ENCODE measurements at regions not wholly inside any gene's neighbourhood (a gene's known extent, or its start where the extent isn't known, plus 50 kb on each side); places are given as distances from the start of the nearest gene placed in this dataset.

- H3K27ac ChIP-seq: no peak overlapping the region
- no peak for DNase-seq (ENCODE audit: low spot score)
- no peaks in the 10 kb centered on the region for H3K36me3 Mint-ChIP-seq
- no peaks in the 10 kb centered on the region for H4K20me1 ChIP-seq (ENCODE audit: low read depth)
- H3K9me3 Mint-ChIP-seq: peaks cover 7% of the 10 kb centered on the region
- no peak overlapping the region for H3K9ac ChIP-seq
- H3K9me3 ChIP-seq (ENCODE audit: low read depth): no peaks in the 10 kb centered on the region
- H3K27me3 Mint-ChIP-seq (ENCODE audit: insufficient read depth, low read depth): peaks cover 5% of the 10 kb centered on the region
- no peaks in the 10 kb centered on the region for H3K79me2 ChIP-seq (ENCODE audit: low read depth)
- no peaks in the 10 kb centered on the region for H3K36me3 ChIP-seq
- H3K4me1 ChIP-seq: no peaks in the 10 kb centered on the region
- no peak overlapping the region for H2AFZ ChIP-seq (replicated peaks)
- no peak overlapping the region for H3K4me3 Mint-ChIP-seq
- no peak overlapping the region for H3K4me3 ChIP-seq
- TF ChIP-seq EZH2phosphoT487 (IDR thresholded peaks at IDR 0.05) (no peak), EZH2 (IDR thresholded peaks at IDR 0.05) (no peak), CTCF (IDR thresholded peaks at IDR 0.05) (no peak)
- H3K4me2 ChIP-seq: no peak overlapping the region
- no peaks in the 10 kb centered on the region for H3F3A ChIP-seq (ENCODE audit: low read depth)
- no peaks in the 10 kb centered on the region for H3K27me3 ChIP-seq
- H3K27ac Mint-ChIP-seq: no peak overlapping the region
- peaks cover 13% of the 10 kb centered on the region for H3K4me1 Mint-ChIP-seq
Observed at GRCh38 chr2:173468266-173468793, 113.7 kb downstream of the CDCA7 start.

- no peaks in the 10 kb centered on the region for H3K4me1 ChIP-seq
- Mint-ChIP-seq H3K4me1 (peaks cover 2% of the 10 kb centered on the region), H3K4me3 (no peak overlapping the region), H3K27ac (peak overlapping the region; percentile 17), H3K27me3 (ENCODE audit: insufficient read depth, low read depth) (peaks cover 5% of the 10 kb centered on the region), H3K9me3 (peaks cover 7% of the 10 kb centered on the region), H3K36me3 (no peaks in the 10 kb centered on the region)
- no peak overlapping the region for H3K4me3 ChIP-seq
- H3K27ac ChIP-seq: no peak overlapping the region
- TF ChIP-seq EZH2 (IDR thresholded peaks at IDR 0.05): no peak
- TF ChIP-seq CTCF (IDR thresholded peaks at IDR 0.05): no peak
- TF ChIP-seq EZH2phosphoT487 (IDR thresholded peaks at IDR 0.05): no peak
- H3K9ac ChIP-seq: no peak overlapping the region
- no peaks in the 10 kb centered on the region for H4K20me1 ChIP-seq (ENCODE audit: low read depth)
- DNase-seq (ENCODE audit: low spot score): no peak
- no peak overlapping the region for H2AFZ ChIP-seq (replicated peaks)
- no peaks in the 10 kb centered on the region for H3K36me3 ChIP-seq
- no peaks in the 10 kb centered on the region for H3K9me3 ChIP-seq (ENCODE audit: low read depth)
- no peaks in the 10 kb centered on the region for H3F3A ChIP-seq (ENCODE audit: low read depth)
- no peaks in the 10 kb centered on the region for H3K79me2 ChIP-seq (ENCODE audit: low read depth)
- no peak overlapping the region for H3K4me2 ChIP-seq
- no peaks in the 10 kb centered on the region for H3K27me3 ChIP-seq
Observed at GRCh38 chr2:173472112-173472511, 117.4 kb downstream of the CDCA7 start.

DNA sequence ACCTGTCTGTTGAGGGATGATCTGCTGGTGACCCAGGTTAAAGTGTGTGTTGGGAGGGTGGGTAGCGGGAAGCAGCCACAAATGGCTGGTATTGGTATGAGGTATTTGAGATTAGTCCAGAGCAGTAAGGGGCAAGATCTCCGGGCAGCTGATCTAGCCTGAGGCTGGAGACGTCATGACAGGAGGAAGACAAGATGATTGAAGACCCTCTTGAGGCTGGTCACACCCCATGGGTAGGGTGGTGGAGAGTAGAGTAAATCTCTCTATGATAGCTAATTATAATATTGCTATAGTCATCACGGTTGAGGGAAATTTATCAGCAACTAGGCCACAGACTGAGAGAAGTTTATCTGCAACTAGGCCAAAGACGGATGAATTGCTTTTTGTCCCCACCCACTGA, 128.5 kb downstream of the CDCA7 start:
- no peaks in the 10 kb centered on the region for H3K9me3 Mint-ChIP-seq
- no peak overlapping the region for H3K4me2 ChIP-seq
- H3F3A ChIP-seq (ENCODE audit: low read depth): no peaks in the 10 kb centered on the region
- H2AFZ ChIP-seq (replicated peaks): no peak overlapping the region
- H3K9ac ChIP-seq: no peak overlapping the region
- no peak overlapping the region for H3K27ac Mint-ChIP-seq
- H3K79me2 ChIP-seq (ENCODE audit: low read depth): no peaks in the 10 kb centered on the region
- no peaks in the 10 kb centered on the region for H4K20me1 ChIP-seq (ENCODE audit: low read depth)
- H3K4me1 ChIP-seq: no peaks in the 10 kb centered on the region
- H3K27ac ChIP-seq: no peak overlapping the region
- H3K27me3 Mint-ChIP-seq (ENCODE audit: insufficient read depth, low read depth): no peaks in the 10 kb centered on the region
- no peak overlapping the region for H3K4me3 ChIP-seq
- no peaks in the 10 kb centered on the region for H3K36me3 ChIP-seq
- no peak overlapping the region for H3K4me3 Mint-ChIP-seq
- H3K4me1 Mint-ChIP-seq: no peaks in the 10 kb centered on the region
- no peak for TF ChIP-seq EZH2 (IDR thresholded peaks at IDR 0.05)
- TF ChIP-seq CTCF (IDR thresholded peaks at IDR 0.05): no peak
- TF ChIP-seq EZH2phosphoT487 (IDR thresholded peaks at IDR 0.05): no peak
- no peaks in the 10 kb centered on the region for H3K36me3 Mint-ChIP-seq
- H3K27me3 ChIP-seq: no peaks in the 10 kb centered on the region
- DNase-seq (ENCODE audit: low spot score): no peak
- H3K9me3 ChIP-seq (ENCODE audit: low read depth): no peaks in the 10 kb centered on the region

Data from neural progenitor cell (in vitro differentiated cells).